HL-60 (cell line): ENCODE measurements at regions not wholly inside any gene's neighbourhood (a gene's known extent, or its start where the extent isn't known, plus 50 kb on each side); places are given as distances from the start of the nearest gene placed in this dataset.

Experiments used
- POLR2AphosphoS5 ChIP-seq: IDR thresholded peaks from 2 replicates; pipeline ENCODE4 v1.6.1; 2012; ENCODE audit warnings: low read depth
- TF ChIP-seq, protein P1 (sequence below): IDR thresholded peaks from 2 replicates; pipeline ENCODE4 v1.6.1; 2012; ENCODE audit warnings: low read depth; ENCODE audit not compliant: insufficient replicate concordance

DNA sequence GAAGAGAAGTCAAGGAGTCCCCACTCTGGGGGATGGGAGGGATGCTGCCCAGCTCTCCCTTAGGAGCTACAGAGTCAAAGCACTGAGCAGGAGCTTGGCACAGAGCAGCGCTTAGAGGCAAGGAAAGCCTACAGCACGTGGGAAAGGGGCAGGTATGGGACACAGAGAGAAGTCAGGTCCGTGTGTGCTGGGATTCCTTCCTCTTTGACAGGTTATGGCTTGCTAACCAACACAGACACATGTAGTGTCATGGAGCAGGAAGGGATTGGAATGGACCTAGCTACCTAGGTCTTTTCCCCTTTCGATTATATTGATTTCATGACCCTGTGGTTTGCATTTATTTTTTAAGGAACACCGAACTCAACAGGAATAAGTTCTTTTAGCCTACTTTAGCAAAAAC is 208.5 kb upstream of the TUT7 start:
- no peak for TF ChIP-seq POLR2AphosphoS5
- TF ChIP-seq, protein P1, sequence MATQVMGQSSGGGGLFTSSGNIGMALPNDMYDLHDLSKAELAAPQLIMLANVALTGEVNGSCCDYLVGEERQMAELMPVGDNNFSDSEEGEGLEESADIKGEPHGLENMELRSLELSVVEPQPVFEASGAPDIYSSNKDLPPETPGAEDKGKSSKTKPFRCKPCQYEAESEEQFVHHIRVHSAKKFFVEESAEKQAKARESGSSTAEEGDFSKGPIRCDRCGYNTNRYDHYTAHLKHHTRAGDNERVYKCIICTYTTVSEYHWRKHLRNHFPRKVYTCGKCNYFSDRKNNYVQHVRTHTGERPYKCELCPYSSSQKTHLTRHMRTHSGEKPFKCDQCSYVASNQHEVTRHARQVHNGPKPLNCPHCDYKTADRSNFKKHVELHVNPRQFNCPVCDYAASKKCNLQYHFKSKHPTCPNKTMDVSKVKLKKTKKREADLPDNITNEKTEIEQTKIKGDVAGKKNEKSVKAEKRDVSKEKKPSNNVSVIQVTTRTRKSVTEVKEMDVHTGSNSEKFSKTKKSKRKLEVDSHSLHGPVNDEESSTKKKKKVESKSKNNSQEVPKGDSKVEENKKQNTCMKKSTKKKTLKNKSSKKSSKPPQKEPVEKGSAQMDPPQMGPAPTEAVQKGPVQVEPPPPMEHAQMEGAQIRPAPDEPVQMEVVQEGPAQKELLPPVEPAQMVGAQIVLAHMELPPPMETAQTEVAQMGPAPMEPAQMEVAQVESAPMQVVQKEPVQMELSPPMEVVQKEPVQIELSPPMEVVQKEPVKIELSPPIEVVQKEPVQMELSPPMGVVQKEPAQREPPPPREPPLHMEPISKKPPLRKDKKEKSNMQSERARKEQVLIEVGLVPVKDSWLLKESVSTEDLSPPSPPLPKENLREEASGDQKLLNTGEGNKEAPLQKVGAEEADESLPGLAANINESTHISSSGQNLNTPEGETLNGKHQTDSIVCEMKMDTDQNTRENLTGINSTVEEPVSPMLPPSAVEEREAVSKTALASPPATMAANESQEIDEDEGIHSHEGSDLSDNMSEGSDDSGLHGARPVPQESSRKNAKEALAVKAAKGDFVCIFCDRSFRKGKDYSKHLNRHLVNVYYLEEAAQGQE = no peak
